KBM-7 (cell line): ENCODE measurements at regions not wholly inside any gene's neighbourhood (a gene's known extent, or its start where the extent isn't known, plus 50 kb on each side); places are given as distances from the start of the nearest gene placed in this dataset.

Experiments used
- DNase-seq: peaks from one replicate; pipeline ENCODE4 v3.0.0-alpha.2; 2015
- in situ Hi-C: fragments of 300-500 bp; cut with MboI; formaldehyde crosslinking; loops from 2 replicates; pipeline ENCODE4 v1.14.3; 2020; ENCODE audit warnings: low sequenced_read_pairs, low pct_unique_long_range_greater_than_20kb, mixed read lengths

DNA sequence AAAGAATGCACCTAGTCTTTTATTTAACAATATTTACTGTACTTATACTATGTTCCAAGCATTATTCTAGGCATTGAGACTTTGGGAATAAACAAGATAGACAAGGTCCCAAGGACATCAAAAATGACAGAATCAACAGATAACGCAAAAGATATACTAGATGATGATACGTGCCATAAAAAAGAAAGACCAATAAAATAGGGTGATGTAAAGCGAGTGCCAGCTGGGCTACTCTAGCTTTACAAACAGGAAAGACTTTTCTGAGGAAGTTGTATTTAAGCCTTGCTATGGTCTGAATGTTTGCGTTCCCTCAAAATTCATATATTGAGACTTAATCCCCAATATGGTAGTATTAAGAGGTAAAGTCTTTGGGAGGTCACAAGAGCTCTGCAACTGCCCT is 310.2 kb upstream of the RGMB start:
- in situ Hi-C loops = no loop called here
- DNase-seq = no peak

DNA sequence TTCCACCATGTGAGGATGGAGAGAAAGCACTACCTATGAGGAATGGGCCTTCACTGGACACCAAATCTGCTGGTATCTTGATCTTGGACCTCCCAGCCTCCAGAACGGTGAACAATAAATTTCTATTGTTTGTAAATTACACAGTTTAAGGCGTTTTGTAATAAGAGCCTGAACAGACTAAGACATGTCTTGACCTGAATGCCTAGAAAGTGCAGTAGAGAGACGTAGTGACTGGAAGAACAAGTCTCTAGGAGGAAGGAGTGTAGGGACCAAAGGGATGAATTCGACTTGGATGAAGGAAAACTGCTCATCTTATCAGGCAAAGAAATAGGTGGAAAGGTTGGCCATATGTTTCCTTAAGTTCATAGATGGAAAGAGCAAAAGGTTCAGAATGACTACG is 309.8 kb upstream of the RGMB start:
- DNase-seq = no peak
- in situ Hi-C loops = no loop called here

DNA sequence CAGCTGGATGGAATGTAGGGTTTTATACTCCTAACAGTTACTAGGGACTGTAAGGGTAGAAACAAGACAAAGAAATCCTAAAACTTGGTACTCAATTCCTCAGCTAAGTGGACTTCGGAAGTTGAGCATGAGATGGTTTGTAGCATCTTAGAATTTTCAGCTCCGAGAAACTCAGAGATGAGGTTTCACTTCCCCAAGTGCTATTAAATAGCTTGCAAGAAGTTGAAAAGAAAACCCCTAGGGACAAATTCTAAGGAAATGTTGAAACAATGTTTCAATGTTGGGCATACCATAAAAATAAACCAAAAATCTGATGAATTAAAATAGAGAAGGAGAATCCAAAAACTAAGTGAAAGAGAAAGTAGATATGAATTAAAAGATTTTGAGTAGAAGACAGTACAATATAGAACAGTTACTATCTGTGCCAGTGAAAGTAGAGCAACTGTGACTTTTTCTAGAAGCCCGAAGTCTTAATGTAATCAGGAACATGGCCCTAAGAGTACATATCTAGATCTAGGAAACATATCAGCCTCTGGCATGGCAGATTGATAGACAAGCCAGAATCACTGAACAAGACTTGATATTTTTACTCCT is 308.6 kb upstream of the RGMB start:
- no peak for DNase-seq
- in situ Hi-C loops = no loop called here

DNA sequence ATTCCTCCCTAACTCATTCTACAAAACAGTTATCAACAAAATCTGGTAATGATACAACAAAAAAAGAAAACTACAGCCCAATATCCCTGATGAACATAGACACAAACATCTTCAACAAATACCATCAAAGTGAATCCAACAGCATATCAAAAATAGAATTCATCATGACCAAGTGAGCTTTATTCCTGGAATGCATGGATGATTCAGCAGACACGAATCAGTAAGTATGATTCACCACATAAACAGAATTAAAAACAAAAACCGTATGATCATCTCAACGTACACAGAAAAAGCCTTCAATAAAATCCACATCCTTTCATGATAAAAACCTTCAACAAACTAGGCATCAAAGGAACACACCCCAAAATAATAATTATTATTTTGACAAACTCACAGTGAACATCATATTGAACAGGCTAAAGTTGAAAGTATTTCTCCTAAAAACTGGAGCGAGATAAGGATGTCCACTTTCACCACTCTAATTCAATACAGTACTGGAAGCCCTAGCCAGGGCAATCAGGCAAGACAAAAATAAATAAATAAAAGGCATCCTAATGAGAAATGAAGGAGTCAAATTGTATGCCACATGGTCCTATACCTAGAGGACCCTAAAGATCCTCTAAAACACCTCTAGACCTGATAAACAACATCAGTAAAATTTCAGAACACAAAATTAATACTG is 305.1 kb upstream of the RGMB start:
- no peak for DNase-seq
- in situ Hi-C loops = no loop called here

DNA sequence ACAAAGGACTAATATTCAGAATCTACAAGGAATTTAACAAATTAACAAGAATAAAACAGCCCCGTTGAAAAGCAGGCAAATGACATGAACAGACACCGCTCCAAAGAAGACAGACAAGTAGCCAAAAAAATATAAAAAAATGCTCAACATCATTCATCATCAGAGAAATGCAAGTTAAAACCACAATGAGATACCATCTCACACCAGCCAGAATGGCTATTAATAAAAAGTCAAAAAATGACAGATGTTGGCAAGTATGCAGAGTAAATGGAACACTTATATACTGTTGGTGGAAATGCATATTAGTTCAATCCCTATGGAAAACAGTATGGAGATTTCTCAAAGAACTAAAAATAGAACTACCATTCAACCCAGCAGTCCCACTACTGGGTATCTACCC is 302.7 kb upstream of the RGMB start:
- DNase-seq = no peak
- in situ Hi-C loops = no loop called here

DNA sequence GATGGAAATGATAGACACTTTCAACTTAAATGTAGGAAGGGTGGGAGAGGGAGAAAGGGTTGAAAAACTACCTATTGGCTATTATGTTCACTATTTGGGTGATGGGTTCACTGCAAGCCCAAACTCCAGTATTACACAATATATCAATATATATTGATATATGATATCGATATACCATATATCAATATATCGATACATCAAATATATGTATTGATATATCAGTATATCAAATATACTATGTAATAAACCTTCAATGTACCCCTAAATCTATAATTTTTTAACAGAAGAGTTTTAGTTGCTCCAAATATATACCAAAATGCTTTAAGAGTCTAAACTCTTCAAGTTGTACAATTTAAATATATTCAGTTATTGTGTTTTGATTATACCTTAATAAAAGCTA is 302.0 kb upstream of the RGMB start:
- no peak for DNase-seq
- in situ Hi-C loops = no loop called here

DNA sequence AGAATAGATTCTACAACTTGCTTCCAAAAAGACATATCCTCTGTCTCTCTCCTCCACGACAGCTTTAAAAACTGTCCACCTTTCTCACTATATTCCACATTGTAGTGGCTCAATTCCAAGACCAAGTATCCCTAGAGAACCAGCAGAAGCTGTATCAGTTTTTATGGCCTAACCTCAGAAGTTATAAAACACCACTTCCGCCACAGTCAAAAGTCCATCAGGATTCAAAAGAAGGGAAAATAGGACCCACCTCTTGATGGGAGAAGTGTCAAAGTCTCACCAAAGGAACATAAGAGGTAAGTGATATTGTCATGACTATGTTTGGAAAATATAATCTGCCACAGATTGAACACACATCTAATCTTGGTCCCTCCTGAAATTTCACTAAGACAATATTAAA is 299.2 kb upstream of the RGMB start:
- in situ Hi-C loops = no loop called here
- no peak for DNase-seq

DNA sequence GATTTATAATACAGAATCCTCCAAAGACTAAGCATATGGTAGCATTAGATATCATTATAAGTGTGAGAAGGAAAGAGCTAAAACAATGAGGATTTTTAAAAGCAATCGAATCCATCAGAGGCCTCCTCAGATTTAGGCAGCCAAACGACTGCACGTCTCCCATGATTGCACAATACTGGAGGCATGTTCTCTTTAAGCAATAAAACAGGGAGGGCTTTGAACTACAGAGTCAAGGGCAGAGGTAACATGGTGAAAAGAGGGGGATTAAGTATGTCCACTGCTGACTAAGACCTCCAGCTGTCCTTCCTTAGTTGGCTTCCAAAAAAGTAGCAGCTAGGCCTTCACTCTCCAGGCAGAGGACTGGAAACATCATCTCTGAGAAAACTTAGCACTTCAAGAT is 298.7 kb upstream of the RGMB start:
- in situ Hi-C loops = no loop called here
- DNase-seq = no peak

DNA sequence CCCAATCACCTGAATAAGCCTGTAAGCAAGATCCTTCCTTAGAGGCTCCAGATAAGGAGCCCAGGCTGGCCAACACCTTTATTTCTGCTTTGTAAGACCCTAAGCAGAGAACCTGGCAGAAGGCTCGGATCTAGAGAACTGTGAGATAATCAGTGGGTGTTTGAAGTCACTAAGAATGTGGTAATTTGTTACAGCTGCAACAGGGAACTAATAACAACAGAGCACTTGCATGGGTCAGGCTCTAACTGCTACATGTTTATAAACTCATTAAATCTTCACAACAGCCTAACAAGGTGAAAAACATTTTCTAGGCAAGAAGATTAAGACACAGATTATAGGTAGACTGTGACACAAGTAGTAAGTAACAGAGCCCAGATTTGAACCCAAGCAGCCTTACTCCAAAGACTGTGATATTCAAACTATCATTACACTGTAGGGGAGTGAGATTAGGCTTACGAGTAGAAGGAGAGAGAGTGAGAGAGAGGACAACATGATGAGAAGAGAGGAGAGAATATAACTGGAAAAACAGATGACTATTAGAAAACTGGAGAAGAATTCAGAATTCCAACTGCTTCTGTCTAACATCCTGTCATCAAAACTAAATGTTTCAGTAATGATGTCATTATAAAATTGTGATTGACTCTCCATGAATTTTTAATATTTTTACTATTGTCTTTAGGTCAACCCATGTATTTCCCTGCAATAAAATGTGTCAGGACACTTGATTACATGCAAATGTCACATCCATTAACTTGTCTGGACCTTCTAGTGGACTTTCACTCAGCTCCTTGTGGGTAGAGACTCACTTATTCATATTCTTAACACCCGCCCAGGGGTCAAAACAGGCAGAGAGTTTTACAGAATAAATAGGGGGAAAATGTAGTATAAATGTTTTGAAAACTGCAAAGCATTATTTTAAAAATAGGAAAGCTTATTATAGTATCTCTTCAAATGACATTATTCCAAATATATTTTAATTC is 290.9 kb upstream of the RGMB start:
- in situ Hi-C loops = no loop called here
- no peak for DNase-seq

DNA sequence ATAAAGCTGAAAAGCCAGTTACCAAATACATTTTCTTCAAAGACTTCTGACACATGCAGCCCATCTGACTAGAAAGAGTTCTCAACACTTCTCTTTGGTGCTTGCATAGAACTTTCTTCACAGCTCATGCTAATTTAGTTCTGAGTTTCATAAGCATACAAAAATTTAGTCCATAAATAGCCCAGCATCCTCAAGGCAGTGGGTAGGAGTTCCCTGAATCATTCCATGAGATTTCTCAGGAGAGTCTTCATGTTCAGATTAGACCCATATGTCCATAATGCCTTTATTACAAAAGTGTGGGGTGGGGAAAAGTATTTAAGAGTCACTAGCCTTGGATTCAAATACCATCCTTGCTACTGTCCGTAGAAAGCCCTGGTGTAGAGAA is 290.2 kb upstream of the RGMB start:
- in situ Hi-C loops = no loop called here
- DNase-seq = no peak

DNA sequence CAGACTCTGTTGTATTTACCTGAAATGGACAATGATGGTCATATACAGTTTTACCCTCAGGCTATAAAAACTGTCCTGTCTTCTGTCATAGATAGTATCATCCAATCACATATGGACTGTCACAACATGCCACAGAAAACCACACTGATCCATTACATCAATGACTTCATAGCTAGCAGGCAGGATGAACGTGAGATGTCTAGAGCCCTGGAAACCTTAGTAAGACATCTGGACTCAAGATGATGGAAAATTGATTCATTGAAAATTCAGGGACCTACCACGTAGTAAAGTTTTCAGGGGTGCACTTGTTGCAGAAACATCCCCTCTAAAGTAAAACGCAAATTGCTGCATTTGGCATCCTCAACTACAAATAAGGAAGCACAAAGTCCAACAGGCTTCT is 284.4 kb upstream of the RGMB start:
- in situ Hi-C loops = no loop called here
- DNase-seq = no peak

DNA sequence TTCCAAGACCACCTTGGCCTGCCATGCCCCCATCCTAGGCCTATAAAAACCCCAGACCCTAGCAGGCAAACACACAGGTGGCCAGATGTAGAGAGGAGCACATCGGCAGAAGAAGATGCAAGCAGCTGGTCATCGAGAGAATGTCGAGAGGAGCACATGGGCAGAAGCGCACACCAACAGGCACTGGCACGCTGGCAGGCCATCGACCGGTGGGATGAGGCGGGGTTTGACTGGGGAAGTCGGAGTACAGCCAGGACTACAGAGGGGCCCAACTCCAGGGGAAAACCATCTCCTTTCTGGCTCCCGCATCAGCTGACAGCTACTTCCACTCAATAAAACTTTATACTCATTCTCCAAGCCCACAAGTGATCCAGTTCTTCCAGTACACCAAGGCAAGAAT is 283.1 kb upstream of the RGMB start:
- in situ Hi-C loops = no loop called here
- DNase-seq = no peak

DNA sequence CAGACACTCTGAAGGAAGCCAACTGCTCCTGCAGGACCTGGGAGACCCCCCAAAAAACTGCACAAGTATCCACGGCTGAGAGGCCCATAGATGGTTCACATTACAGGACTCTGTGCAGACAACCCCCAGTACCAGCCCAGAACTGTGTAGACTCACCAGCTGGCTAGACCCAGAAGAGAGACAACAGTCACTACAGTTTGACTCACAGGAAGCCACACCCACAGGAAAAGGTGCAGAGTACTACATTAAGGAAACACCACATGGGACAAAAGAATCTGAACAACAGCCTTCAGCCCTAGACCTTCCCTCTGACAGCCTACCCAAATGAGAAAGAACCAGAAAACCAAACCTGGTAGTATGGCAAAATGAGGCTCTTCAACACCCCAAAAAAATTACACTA is 281.2 kb upstream of the RGMB start:
- in situ Hi-C loops = no loop called here
- no peak for DNase-seq

DNA sequence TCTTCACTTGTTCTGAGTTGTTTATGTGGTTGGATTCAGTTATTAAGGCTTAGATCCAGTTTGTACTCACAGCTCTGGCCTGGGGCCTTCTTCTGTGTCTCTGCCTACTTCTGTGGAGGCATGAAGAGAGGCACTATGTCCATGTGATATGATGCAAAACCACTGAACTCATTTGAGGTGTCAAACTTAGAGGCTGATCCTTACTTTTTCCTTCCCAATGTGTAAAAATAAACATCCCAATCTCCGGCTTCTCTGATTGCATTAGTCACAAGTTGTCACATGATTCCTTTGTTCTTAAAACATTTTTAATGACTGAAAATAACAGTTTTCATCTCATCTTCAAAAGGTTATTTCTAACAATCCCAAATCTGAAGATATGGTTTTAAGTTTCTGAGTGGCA is 276.0 kb upstream of the RGMB start:
- in situ Hi-C loops = no loop called here
- no peak for DNase-seq

DNA sequence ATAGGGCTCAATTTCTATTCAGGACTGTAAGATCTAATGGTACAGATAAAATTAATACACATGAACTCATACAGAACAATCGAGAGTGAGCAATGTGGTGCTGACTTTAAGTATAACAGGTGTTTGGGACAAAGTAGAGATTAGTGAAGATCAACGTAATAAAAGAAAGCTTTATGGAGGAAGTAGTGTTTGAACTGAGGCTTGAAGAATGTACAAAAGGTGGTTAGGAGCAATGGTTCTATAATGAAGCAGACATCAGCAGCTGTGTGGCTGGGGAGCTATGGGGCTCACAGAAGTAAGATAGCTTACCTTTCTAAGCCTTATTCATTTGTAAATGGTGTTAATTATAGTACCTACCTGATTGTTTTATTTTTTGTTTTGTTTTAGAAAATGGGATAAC is 275.4 kb upstream of the RGMB start:
- in situ Hi-C loops = no loop called here
- DNase-seq = no peak

DNA sequence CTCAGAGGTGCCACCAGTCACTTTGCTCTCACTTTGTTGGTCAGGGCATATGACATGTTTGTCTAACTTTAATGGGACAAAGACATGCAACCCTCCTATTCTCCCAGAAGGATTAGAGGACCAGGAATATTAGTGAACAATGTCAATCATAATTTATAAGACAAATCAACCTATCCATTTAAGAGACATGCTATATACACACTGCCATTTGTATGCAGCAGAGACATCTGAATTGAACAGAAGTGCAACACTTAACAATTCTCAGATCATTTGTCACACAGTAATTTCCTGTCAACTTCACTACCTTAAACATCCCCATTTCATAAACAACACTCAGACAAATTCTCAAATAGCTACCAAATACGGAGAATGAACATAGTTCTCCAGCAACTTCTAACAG is 273.6 kb upstream of the RGMB start:
- DNase-seq = no peak
- in situ Hi-C loops = no loop called here

DNA sequence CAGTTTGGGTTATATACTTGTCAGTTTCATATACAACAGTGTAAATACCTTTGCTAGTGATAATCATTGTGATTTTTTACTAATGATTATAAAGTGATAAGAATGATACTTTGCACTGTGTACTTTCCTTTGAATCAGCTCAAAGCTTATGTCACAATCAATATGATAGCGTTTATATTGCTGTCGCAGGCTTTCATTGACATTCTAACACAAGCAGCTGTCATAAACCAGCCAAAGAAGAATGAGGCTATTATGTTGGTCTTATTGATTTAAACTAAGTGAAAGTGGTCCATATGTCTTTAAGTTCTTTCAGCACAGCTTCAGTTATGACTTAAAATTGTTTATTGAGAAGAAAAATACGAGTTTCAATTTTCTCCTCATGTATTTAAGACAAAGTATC is 272.7 kb upstream of the RGMB start:
- DNase-seq = no peak
- in situ Hi-C loops = no loop called here

DNA sequence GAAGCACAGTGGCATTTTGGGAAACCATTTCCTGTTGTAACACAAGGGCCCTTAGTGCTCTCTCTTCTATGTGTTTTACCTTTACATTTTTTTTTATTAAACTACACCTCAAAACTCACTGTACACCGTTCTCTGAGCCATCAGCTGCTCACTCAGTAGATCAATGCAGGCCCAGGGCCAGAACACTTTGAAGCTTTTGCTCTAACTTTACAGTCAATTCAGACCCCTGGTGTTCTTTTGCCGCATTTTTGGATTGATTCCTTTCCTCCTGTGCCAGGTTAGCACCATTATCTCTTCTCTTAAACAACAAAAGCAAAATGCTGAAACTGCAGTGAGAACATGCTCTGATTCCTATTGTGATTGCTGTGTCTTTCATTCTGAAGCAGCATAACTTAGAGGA is 269.8 kb upstream of the RGMB start:
- in situ Hi-C loops = no loop called here
- no peak for DNase-seq

DNA sequence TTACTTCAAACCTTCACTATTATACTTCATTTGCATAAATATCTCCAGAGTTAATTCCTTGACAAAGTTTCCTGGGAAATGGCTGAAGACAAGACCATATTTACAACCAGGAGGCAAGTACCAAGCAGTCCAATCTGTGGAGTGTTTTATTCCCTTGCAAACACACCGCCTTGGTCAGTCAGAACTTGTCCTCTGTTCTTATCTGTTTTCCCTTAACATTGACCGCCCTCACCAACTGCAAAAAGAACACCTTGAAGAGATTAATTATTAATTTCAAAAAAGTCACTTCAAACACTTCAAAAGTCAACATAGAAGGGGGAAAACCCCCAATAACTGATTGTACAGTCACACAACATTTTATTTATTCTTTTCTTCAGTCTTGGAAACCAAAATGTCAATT is 269.0 kb upstream of the RGMB start:
- in situ Hi-C loops = no loop called here
- no peak for DNase-seq

DNA sequence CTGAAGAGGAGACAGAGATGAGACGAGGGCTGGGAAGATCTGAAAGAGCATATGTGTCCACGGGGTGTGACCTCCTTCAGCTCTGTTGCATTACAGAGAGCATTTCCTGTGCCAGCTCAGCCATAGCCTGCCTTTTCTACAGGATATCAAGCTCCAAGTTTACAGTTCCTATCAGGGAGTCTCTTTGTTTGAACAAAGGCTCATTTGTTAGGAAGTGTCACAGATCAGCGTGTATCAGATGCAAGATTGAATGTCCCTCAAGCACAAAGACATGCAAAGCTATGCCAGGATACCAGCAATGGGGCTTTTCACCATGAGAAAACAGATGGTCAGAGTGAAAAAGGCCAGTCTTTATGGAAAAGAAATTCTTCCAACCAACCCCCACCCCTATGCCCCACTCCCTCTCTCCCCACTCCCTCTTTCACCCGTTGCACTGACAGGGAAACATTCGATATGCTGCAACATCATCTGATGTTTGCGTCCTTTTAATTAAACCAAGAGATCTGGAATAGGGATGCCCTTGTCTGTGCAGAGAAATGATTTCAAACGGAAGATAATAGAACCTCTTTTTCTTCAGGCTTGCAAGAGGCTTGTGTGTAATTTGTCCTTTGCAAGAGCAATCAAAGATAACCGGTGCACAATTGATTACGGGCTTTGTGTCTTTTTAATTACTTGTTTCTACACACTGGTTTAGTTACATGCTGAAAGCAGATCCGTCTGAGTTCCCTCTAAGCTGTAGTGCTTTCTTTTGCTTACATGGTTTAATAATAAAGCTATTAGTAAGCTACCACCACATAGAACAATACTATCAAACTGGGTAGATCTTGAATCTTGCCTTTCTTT is 263.1 kb upstream of the RGMB start:
- in situ Hi-C loops = no loop called here
- no peak for DNase-seq
